Keratinocyte (primary cell): ENCODE measurements at regions not wholly inside any gene's neighbourhood (a gene's known extent, or its start where the extent isn't known, plus 50 kb on each side); places are given as distances from the start of the nearest gene placed in this dataset.

Experiments used
- DNase-seq: peaks from one replicate; pipeline ENCODE4 v3.0.0-alpha.2; 2011; ENCODE audit warnings: low read depth, missing footprints, low spot score
- FAIRE-seq: peaks from 2 replicates; lab custom pipeline; 2011; peaks lifted over from hg19 to GRCh38; lab: Jason Lieb, UNC
- H2AFZ ChIP-seq: 2 replicates; pipeline ENCODE4 v1.6.0; 2012; ENCODE audit warnings: low read length, control low read depth, inconsistent platforms; ENCODE audit not compliant: control insufficient read depth
- H3K27ac ChIP-seq: 2 replicates; pipeline ENCODE4 v1.5.1; 2011; ENCODE audit warnings: low read length; ENCODE audit not compliant: control insufficient read depth, insufficient read depth
- H3K27me3 ChIP-seq: 3 replicates; pipeline ENCODE4 v1.6.0; 2011; ENCODE audit warnings: low read length; ENCODE audit not compliant: control insufficient read depth, insufficient read depth; ENCODE audit errors: extremely low read depth
- H3K36me3 ChIP-seq, 2 experiments: 2 replicates in 1 of 2; 3 replicates in 1 of 2; pipeline ENCODE4 v1.5.1; 2011; ENCODE audit warnings: low read length in 2 of 2, mild to moderate bottlenecking in 1 of 2; ENCODE audit not compliant: control insufficient read depth in 2 of 2, insufficient read depth in 2 of 2; ENCODE audit errors: extremely low read depth in 1 of 2
- H3K4me1 ChIP-seq: 3 replicates; pipeline ENCODE4 v1.5.1; 2011; ENCODE audit warnings: low read length; ENCODE audit not compliant: control insufficient read depth, insufficient read depth; ENCODE audit errors: extremely low read depth
- H3K4me2 ChIP-seq: 3 replicates; pipeline ENCODE4 v1.6.0; 2011; ENCODE audit warnings: low read depth, low read length; ENCODE audit not compliant: control insufficient read depth, insufficient read depth; ENCODE audit errors: extremely low read depth
- H3K4me3 ChIP-seq, 3 experiments: fragments of 200-600 bp in 1 of 3; sonication (generic) in 1 of 3; 2 replicates in 2 of 3; 3 replicates in 1 of 3; pipeline ENCODE4 v1.5.1; 2011 to 2016; ENCODE audit warnings: low read length in 3 of 3, mild to moderate bottlenecking in 3 of 3, control low read depth in 2 of 3, inconsistent platforms in 1 of 3, low read depth in 1 of 3, mixed read lengths in 1 of 3, mixed run types in 1 of 3, moderate library complexity in 1 of 3; ENCODE audit not compliant: control insufficient read depth in 2 of 3, insufficient read depth in 2 of 3; ENCODE audit errors: extremely low read depth in 1 of 3
- H3K79me2 ChIP-seq: 2 replicates; pipeline ENCODE4 v1.6.0; 2012; ENCODE audit warnings: low read length; ENCODE audit not compliant: control insufficient read depth, insufficient read depth
- H3K9ac ChIP-seq: 3 replicates; pipeline ENCODE4 v1.6.0; 2011; ENCODE audit warnings: low read length; ENCODE audit not compliant: control insufficient read depth, insufficient read depth; ENCODE audit errors: extremely low read depth
- H3K9me1 ChIP-seq: 3 replicates; pipeline ENCODE4 v1.6.0; 2011; ENCODE audit warnings: low read length; ENCODE audit not compliant: control insufficient read depth, insufficient read depth; ENCODE audit errors: extremely low read depth
- H3K9me3 ChIP-seq: 2 replicates; pipeline ENCODE4 v1.5.1; 2012; ENCODE audit warnings: low read depth, low read length; ENCODE audit not compliant: control insufficient read depth
- H4K20me1 ChIP-seq: 3 replicates; pipeline ENCODE4 v1.6.0; 2011; ENCODE audit warnings: low read length; ENCODE audit not compliant: control insufficient read depth, insufficient read depth; ENCODE audit errors: extremely low read depth
- CTCF ChIP-seq, 3 experiments: IDR thresholded peaks in 1 of 3; conservative IDR thresholded peaks in 1 of 3; optimal IDR thresholded peaks in 1 of 3; 2 replicates in 2 of 3; 3 replicates in 1 of 3; pipeline versions ENCODE3 to v1.5.1; 2011; ENCODE audit warnings: low read length in 3 of 3, mild to moderate bottlenecking in 3 of 3, moderate library complexity in 2 of 3, control low read depth in 1 of 3, inconsistent platforms in 1 of 3; ENCODE audit not compliant: insufficient read depth in 2 of 3; ENCODE audit errors: extremely low read depth in 1 of 3
- EZH2 ChIP-seq: IDR thresholded peaks from one replicate; pipeline ENCODE4 v1.6.1; 2012; ENCODE audit warnings: inconsistent platforms, mild to moderate bottlenecking, low read length, moderate library complexity
- dilution Hi-C: fragments of 300-500 bp; cut with MboI; formaldehyde crosslinking; loops from one replicate; pipeline ENCODE4 v1.7.0; 2020; ENCODE audit warnings: low sequenced_read_pairs; ENCODE audit not compliant: extremely low pct_ligation_motif_present

GRCh38 chr5:125492977-125493376 lies 746.5 kb upstream of the ZNF608 start:
- H3K27ac ChIP-seq, result no peak overlapping the region
- H3K4me1 ChIP-seq, result peaks cover 6% of the 10 kb centered on the region
- no peak overlapping the region for H3K9ac ChIP-seq
- H2AFZ ChIP-seq, result peak overlapping the region; percentile 99
- no peak for DNase-seq
- no peaks in the 10 kb centered on the region for H4K20me1 ChIP-seq
- no peaks in the 10 kb centered on the region for H3K9me3 ChIP-seq
- H3K4me2 ChIP-seq, result no peak overlapping the region
- H3K27me3 ChIP-seq, result no peaks in the 10 kb centered on the region
- H3K9me1 ChIP-seq, result no peaks in the 10 kb centered on the region
- peak; percentile 79 for FAIRE-seq
- dilution Hi-C loops, result no loop called here
- TF ChIP-seq CTCF (optimal IDR thresholded peaks at IDR 0.05 in 1 of 3, IDR thresholded peaks at IDR 0.05 in 1 of 3, conservative IDR thresholded peaks at IDR 0.05 in 1 of 3; ENCODE audit: extremely low read depth in 1 of 3, insufficient read depth in 2 of 3, low read length in 3 of 3) (no peak), EZH2 (no peak)
- H3K4me3 ChIP-seq, result no peak overlapping the region
- no peaks in the 10 kb centered on the region for H3K36me3 ChIP-seq
- no peaks in the 10 kb centered on the region for H3K79me2 ChIP-seq

GRCh38 chr5:125496393-125496792 lies 750.0 kb upstream of the ZNF608 start:
- H3K36me3 ChIP-seq, result no peaks in the 10 kb centered on the region
- H3K27me3 ChIP-seq, result no peaks in the 10 kb centered on the region
- dilution Hi-C loops, result no loop called here
- no peak for FAIRE-seq
- no peaks in the 10 kb centered on the region for H3K9me1 ChIP-seq
- no peaks in the 10 kb centered on the region for H4K20me1 ChIP-seq
- no peak for DNase-seq
- H3K4me1 ChIP-seq, result peaks cover 6% of the 10 kb centered on the region
- H3K4me2 ChIP-seq, result no peak overlapping the region
- H3K79me2 ChIP-seq, result no peaks in the 10 kb centered on the region
- TF ChIP-seq CTCF (optimal IDR thresholded peaks at IDR 0.05 in 1 of 3, IDR thresholded peaks at IDR 0.05 in 1 of 3, conservative IDR thresholded peaks at IDR 0.05 in 1 of 3; ENCODE audit: extremely low read depth in 1 of 3, insufficient read depth in 2 of 3, low read length in 3 of 3), result no peak
- no peak for TF ChIP-seq EZH2
- H2AFZ ChIP-seq, result no peak overlapping the region
- no peak overlapping the region for H3K9ac ChIP-seq
- H3K27ac ChIP-seq, result no peak overlapping the region
- H3K4me3 ChIP-seq, result no peak overlapping the region
- no peaks in the 10 kb centered on the region for H3K9me3 ChIP-seq
